Epithelial cell of proximal tubule (primary cell): ENCODE measurements at regions not wholly inside any gene's neighbourhood (a gene's known extent, or its start where the extent isn't known, plus 50 kb on each side); places are given as distances from the start of the nearest gene placed in this dataset.
A peak's percentile ranks its signal among the peaks of the same experiment; 100 is the strongest.

Experiments
- DNase-seq: peaks from one replicate; pipeline ENCODE4 v3.0.0-alpha.2; 2011; ENCODE audit warnings: low read depth
- H3K4me3 ChIP-seq: 2 replicates; pipeline ENCODE4 v1.5.1; 2011; ENCODE audit warnings: low read depth, mild to moderate bottlenecking, low read length
- CTCF ChIP-seq: conservative IDR thresholded peaks from 2 replicates; pipeline ENCODE4 v1.5.1; 2012; ENCODE audit warnings: low read depth, mild to moderate bottlenecking, low read length

DNA sequence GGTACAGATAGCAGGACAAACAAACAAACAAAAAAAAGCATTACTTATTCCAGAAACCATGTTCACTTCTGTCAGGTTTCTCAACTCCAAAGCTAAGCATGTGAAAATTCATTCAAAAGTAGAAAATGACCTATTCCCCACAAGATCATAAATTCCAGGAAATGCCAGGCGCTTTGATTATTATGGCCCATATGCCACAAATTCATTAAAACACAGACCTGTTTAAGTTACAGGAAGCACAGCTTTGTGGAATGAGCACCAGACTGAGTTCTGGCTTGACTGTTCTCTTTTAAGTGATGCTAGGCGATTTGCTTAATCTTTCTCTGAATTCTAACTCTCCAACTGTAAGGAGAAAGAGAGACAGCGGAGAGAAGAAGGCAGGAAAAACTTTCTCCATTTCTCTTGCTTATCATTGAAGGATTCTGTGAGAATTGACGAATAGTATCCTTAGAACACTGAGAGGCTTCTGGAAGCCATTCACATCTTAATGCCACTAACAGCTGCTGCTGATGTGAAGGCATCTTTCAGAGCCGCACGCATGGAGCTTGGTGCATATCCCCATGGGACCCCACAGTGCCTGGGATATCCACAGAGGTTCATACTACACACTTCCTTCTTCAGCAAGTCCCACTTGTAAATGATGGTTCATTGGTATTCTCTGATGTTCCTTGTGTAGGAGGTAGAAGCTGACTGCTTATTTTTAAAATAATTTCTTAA lies 138.0 kb downstream of the ZNF674 start:
- TF ChIP-seq CTCF, result no peak
- no peak for DNase-seq
- no peak overlapping the region for H3K4me3 ChIP-seq

DNA sequence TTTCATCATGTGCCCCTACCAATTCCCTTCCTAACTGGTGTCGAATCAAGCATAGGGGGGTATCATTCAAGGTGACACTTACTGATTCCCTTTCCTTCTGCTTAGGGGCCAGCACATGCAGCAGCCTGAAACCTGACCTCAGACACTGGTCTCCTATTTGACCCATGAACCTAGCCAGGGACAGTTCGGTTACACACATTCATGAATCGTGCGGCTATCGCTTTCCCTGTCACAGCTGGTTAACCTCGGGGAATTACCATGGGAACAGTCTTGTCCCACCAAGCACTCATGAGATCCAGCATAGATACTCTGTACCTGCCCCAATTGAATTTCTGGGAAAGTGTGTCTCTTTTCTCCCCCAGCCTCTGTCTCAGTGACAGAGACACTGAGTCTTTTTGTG lies 140.4 kb downstream of the ZNF674 start:
- no peak for DNase-seq
- no peak for TF ChIP-seq CTCF
- no peak overlapping the region for H3K4me3 ChIP-seq

DNA sequence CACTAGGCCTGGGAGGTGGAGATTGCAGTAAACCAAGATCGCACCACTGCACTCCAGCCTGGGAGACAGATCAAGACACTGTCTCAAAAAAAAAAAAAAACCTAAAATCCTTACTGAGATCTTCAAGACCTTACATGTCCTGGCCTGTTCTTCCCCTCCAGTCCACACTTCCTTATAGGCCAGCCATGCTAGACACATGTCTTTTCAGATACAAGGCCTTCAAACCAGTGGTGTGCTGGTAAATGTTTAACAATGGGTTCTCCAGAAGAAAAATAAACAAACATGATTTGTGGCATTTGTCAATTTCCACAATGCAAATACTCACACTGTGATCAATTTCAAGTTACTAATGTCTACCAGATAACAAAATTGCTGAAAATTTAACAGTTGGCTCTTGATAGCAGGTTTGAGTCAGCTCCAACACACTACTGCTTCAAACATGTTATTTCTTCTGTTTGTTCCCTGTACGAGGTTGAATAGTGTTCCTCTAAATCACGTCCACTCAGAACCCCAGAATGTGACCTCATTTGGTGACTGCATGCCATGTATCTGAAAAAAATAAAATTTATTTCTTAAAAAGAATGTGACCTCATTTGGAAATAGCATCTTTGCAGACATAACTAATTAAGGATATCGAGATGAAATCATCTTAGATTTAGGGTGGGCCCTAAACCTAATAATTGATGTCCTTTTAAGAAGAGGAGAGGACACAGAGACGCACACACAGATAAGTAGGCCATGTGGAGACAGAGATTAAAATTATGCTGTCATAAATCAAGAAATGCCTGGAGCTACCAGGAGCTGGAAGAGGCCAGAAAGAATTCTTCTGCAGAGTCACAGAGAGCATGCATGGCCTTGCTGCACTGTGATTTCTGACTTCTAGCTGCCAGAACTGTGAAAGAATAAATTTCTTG lies 144.4 kb downstream of the ZNF674 start:
- no peak for TF ChIP-seq CTCF
- no peak for DNase-seq
- no peak overlapping the region for H3K4me3 ChIP-seq

DNA sequence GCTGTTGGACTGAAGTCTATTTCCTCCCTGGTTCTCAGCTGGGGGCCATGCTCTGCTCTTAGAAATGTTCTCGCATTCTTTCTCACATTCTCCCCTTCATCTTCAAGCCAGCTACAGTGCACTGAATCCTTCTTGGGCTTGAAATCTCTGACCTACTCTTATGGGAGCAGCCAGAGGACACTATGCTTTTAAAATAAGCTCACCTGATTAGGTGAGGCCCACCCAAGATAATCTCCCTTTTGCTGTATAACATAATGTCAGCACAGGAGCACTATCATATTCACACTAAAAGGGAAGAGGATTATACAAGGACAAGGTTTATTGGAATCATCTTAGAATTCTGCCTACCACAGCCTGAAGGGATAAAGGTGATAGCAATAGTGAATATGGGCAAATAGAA lies 146.3 kb downstream of the ZNF674 start:
- no peak for TF ChIP-seq CTCF
- DNase-seq, result no peak
- H3K4me3 ChIP-seq, result no peak overlapping the region

GRCh38 chrX:46398126-46398525 lies 147.1 kb downstream of the ZNF674 start:
- no peak overlapping the region for H3K4me3 ChIP-seq
- DNase-seq, result no peak
- no peak for TF ChIP-seq CTCF

- DNase-seq, result no peak
- TF ChIP-seq CTCF, result peak; percentile 43
- no peak overlapping the region for H3K4me3 ChIP-seq
These were observed 158.7 kb downstream of the ZNF674 start for GRCh38 chrX:46386511-46386910.

DNA sequence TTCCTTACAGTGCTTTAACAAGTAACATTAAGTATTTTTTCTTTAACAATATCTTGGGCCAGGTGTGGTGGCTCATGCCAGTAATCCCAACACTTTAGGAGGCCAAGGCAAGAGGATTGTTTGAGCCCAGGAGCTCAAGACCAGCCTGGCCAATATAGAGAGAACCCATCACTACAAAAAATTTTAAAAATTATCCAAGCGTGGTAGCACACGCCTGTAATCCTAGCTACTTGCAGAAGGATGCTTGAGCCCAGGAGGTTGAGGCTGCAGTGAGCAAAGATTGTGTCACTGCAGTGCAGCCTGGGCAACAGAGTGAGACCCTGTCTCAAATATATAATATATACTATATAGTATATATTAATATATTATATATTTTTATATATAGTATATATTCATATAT lies 162.2 kb downstream of the ZNF674 start:
- H3K4me3 ChIP-seq, result no peak overlapping the region
- no peak for DNase-seq
- TF ChIP-seq CTCF, result no peak
